DOHH2 (cell line): ENCODE measurements at regions not wholly inside any gene's neighbourhood (a gene's known extent, or its start where the extent isn't known, plus 50 kb on each side); places are given as distances from the start of the nearest gene placed in this dataset.

Experiments used
- EZH2phosphoT487 ChIP-seq: fragments of 200-600 bp; sonication (generic); IDR thresholded peaks from 2 replicates; pipeline ENCODE4 v1.6.1; 2017; ENCODE audit warnings: borderline replicate concordance, mild to moderate bottlenecking, antibody characterized with exemption, low read length, moderate library complexity, mixed read lengths
- TF ChIP-seq, protein P1 (sequence below): fragments of 200-600 bp; sonication (generic); IDR thresholded peaks from one replicate; pipeline ENCODE4 v1.5.1; 2014; ENCODE audit warnings: antibody characterized with exemption, mild to moderate bottlenecking, low read depth, low read length; ENCODE audit not compliant: poor library complexity, severe bottlenecking

DNA sequence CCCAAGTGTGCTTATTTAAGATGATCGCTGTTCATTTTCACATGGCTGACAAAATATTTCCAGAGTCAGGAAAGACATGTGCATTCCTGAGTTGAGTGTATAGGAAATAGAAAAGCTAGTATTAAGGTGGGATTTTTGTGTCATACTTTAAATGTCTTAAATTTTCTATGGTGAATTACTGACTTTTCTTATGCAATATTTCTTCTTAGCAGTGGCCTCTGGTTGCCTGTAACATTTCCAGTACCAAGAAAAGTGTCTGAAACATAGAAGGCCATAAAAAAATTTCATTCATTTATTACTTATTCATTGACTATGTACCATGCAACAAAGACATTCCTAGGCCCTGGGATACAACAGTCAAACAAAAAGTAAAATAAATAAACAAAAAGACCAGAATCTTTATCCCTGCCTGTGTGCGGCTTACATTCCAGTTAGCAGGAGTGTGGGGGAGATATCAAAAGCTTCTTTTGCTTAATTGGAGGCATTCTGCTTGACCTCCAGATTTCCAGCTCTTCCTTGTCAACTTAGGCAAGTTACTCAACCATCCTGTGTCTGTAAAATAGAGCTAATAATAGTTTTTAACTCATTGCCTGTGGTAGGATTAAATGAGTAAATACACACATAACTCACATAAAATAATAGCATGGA is 216.3 kb upstream of the FLRT2 start:
- no peak for TF ChIP-seq EZH2phosphoT487
- TF ChIP-seq, protein P1, sequence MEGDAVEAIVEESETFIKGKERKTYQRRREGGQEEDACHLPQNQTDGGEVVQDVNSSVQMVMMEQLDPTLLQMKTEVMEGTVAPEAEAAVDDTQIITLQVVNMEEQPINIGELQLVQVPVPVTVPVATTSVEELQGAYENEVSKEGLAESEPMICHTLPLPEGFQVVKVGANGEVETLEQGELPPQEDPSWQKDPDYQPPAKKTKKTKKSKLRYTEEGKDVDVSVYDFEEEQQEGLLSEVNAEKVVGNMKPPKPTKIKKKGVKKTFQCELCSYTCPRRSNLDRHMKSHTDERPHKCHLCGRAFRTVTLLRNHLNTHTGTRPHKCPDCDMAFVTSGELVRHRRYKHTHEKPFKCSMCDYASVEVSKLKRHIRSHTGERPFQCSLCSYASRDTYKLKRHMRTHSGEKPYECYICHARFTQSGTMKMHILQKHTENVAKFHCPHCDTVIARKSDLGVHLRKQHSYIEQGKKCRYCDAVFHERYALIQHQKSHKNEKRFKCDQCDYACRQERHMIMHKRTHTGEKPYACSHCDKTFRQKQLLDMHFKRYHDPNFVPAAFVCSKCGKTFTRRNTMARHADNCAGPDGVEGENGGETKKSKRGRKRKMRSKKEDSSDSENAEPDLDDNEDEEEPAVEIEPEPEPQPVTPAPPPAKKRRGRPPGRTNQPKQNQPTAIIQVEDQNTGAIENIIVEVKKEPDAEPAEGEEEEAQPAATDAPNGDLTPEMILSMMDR = no peak
